H9 (cell line): ENCODE measurements at regions not wholly inside any gene's neighbourhood (a gene's known extent, or its start where the extent isn't known, plus 50 kb on each side); places are given as distances from the start of the nearest gene placed in this dataset.

ENCODE experiments used
- DNase-seq: peaks from one replicate; pipeline ENCODE4 v3.0.0-alpha.2; 2017
- H2AFZ ChIP-seq: one replicate; pipeline ENCODE4 v1.6.1; 2013; ENCODE audit warnings: mild to moderate bottlenecking, low read length, control low read depth, moderate library complexity
- H2AK5ac ChIP-seq: 2 replicates; pipeline ENCODE4 v1.6.1; 2013; ENCODE audit warnings: low read length, control low read depth, mixed read lengths; ENCODE audit not compliant: insufficient read length
- H2BK120ac ChIP-seq: one replicate; pipeline ENCODE4 v1.6.1; 2013; ENCODE audit warnings: low read depth, mild to moderate bottlenecking, low read length, control low read depth, inconsistent platforms; ENCODE audit not compliant: poor library complexity, severe bottlenecking
- H2BK12ac ChIP-seq: 2 replicates; pipeline ENCODE4 v1.6.1; 2013; ENCODE audit warnings: low read length, control low read depth, mixed read lengths, low read depth; ENCODE audit not compliant: insufficient read length
- H2BK15ac ChIP-seq: 2 replicates; pipeline ENCODE4 v1.6.1; 2013; ENCODE audit warnings: low read depth, low read length, control low read depth
- H2BK20ac ChIP-seq: one replicate; pipeline ENCODE4 v1.6.1; 2013; ENCODE audit warnings: low read depth, mild to moderate bottlenecking, low read length, control low read depth, inconsistent platforms; ENCODE audit not compliant: poor library complexity, severe bottlenecking
- H2BK5ac ChIP-seq: 2 replicates; pipeline ENCODE4 v1.6.1; 2013; ENCODE audit warnings: low read length, control low read depth, mixed read lengths; ENCODE audit not compliant: insufficient read length
- H3K14ac ChIP-seq: 2 replicates; pipeline ENCODE4 v1.6.1; 2013; ENCODE audit warnings: low read length, control low read depth; ENCODE audit not compliant: insufficient read depth
- H3K18ac ChIP-seq: 2 replicates; pipeline ENCODE4 v1.6.1; 2013; ENCODE audit warnings: low read depth, mild to moderate bottlenecking, mixed read lengths, low read length, control low read depth; ENCODE audit not compliant: insufficient read length
- H3K23ac ChIP-seq: 2 replicates; pipeline ENCODE4 v1.6.1; 2013; ENCODE audit warnings: low read length, control low read depth, mixed read lengths, low read depth; ENCODE audit not compliant: insufficient read length
- H3K23me2 ChIP-seq: 2 replicates; pipeline ENCODE4 v1.6.1; 2013; ENCODE audit warnings: low read depth, mild to moderate bottlenecking, mixed read lengths, low read length, control low read depth; ENCODE audit not compliant: insufficient read length, poor library complexity, severe bottlenecking
- H3K27ac ChIP-seq: 2 replicates; pipeline ENCODE4 v1.5.1; 2013; ENCODE audit warnings: low read length, control low read depth, mixed read lengths, low read depth; ENCODE audit not compliant: insufficient read length
- H3K27me3 ChIP-seq: 2 replicates; pipeline ENCODE4 v1.6.1; 2013; ENCODE audit warnings: low read length, control low read depth, inconsistent platforms; ENCODE audit not compliant: insufficient read depth
- H3K4ac ChIP-seq: 2 replicates; pipeline ENCODE4 v1.6.1; 2013; ENCODE audit warnings: low read depth, mild to moderate bottlenecking, control low read depth, inconsistent platforms, low read length, moderate library complexity
- H3K4me1 ChIP-seq: 2 replicates; pipeline ENCODE4 v1.6.1; 2013; ENCODE audit warnings: low read length, control low read depth, inconsistent platforms; ENCODE audit not compliant: insufficient read depth
- H3K4me2 ChIP-seq: 2 replicates; pipeline ENCODE4 v1.6.1; 2013; ENCODE audit warnings: low read length, control low read depth, mixed read lengths; ENCODE audit not compliant: insufficient read length, insufficient read depth
- H3K56ac ChIP-seq: 2 replicates; pipeline ENCODE4 v1.6.1; 2013; ENCODE audit warnings: low read depth, mild to moderate bottlenecking, mixed read lengths, low read length, control low read depth; ENCODE audit not compliant: insufficient read length
- H3K79me1 ChIP-seq: 2 replicates; pipeline ENCODE4 v1.6.1; 2013; ENCODE audit warnings: low read depth, mild to moderate bottlenecking, moderate library complexity, low read length, control low read depth, inconsistent platforms; ENCODE audit not compliant: insufficient read depth, poor library complexity, severe bottlenecking
- H3K79me2 ChIP-seq: 2 replicates; pipeline ENCODE4 v1.6.1; 2013; ENCODE audit warnings: low read length, control low read depth, inconsistent platforms; ENCODE audit not compliant: insufficient read depth
- H3K9ac ChIP-seq: 2 replicates; pipeline ENCODE4 v1.6.1; 2013; ENCODE audit warnings: low read length, control low read depth, mixed read lengths; ENCODE audit not compliant: insufficient read length; ENCODE audit errors: extremely low read depth
- H3K9me3 ChIP-seq: one replicate; pipeline ENCODE4 v1.6.1; 2013; ENCODE audit warnings: low read depth, low read length, inconsistent platforms; ENCODE audit not compliant: control insufficient read depth
- H3T11ph ChIP-seq: one replicate; pipeline ENCODE4 v1.6.1; 2013; ENCODE audit warnings: mild to moderate bottlenecking, low read length, control low read depth, inconsistent platforms
- H4K20me1 ChIP-seq: one replicate; pipeline ENCODE4 v1.6.1; 2013; ENCODE audit not compliant: control insufficient read depth, insufficient read length, insufficient read depth
- H4K5ac ChIP-seq: 2 replicates; pipeline ENCODE4 v1.6.1; 2013; ENCODE audit warnings: low read depth, mild to moderate bottlenecking, mixed read lengths, low read length, control low read depth; ENCODE audit not compliant: insufficient read length
- H4K8ac ChIP-seq: replicated peaks from 2 replicates; pipeline ENCODE4 v1.6.1; 2013; ENCODE audit warnings: low read length, control low read depth, mixed read lengths, low read depth; ENCODE audit not compliant: insufficient read length
- H4K91ac ChIP-seq: 2 replicates; pipeline ENCODE4 v1.6.1; 2013; ENCODE audit warnings: low read depth, mild to moderate bottlenecking, moderate library complexity, mixed read lengths, low read length, control low read depth; ENCODE audit not compliant: insufficient read length
- H3K27ac Mint-ChIP-seq, 3 experiments: 2 replicates in 2 of 3; 3 replicates in 1 of 3; pipeline ENCODE4 v1.8.0; 2020 to 2021; ENCODE audit warnings: mixed read lengths in 3 of 3, mild to moderate bottlenecking in 1 of 3, moderate library complexity in 1 of 3
- H3K27me3 Mint-ChIP-seq: 2 replicates; pipeline ENCODE4 v1.8.0; 2021; ENCODE audit warnings: low read depth, mild to moderate bottlenecking, moderate library complexity, mixed read lengths
- H3K36me3 Mint-ChIP-seq, 3 experiments: 2 replicates in 2 of 3; 3 replicates in 1 of 3; pipeline ENCODE4 v1.8.0; 2020 to 2021; ENCODE audit warnings: low read depth in 3 of 3, mixed read lengths in 3 of 3; ENCODE audit not compliant: insufficient read depth in 1 of 3
- H3K4me1 Mint-ChIP-seq, 2 experiments: 2 replicates each; pipeline ENCODE4 v1.8.0; 2020; ENCODE audit warnings: mixed read lengths in 2 of 2
- H3K4me3 Mint-ChIP-seq, 2 experiments: 2 replicates in 1 of 2; 3 replicates in 1 of 2; pipeline ENCODE4 v1.8.0; 2020 to 2021; ENCODE audit warnings: mild to moderate bottlenecking in 2 of 2, mixed read lengths in 2 of 2, moderate library complexity in 1 of 2
- H3K9me3 Mint-ChIP-seq, 2 experiments: 2 replicates in 1 of 2; 3 replicates in 1 of 2; pipeline ENCODE4 v1.8.0; 2020; ENCODE audit warnings: mild to moderate bottlenecking in 2 of 2, mixed read lengths in 2 of 2, moderate library complexity in 1 of 2
- CTCF ChIP-seq: fragments of 200-600 bp; sonication (generic); conservative IDR thresholded peaks from 3 replicates; pipeline ENCODE4 v1.8.0; 2021; ENCODE audit warnings: antibody characterized with exemption, mild to moderate bottlenecking
- WGBS: extraction: QIAGEN DNeasy Blood & Tissue Kit; methylation state at CpG from one replicate; pipeline ENCODE4 v1.1.7; 2013; ENCODE audit warnings: missing lambda C conversion rate, low lambda C conversion rate, mixed read lengths; ENCODE audit not compliant: insufficient read length; ENCODE audit errors: extremely low coverage; 5-methylcytosine and 5-hydroxymethylcytosine counted together

GRCh38 chr3:6585360-6585759 is 275.6 kb upstream of the GRM7 start:
- Histone ChIP-seq H3K23me2 (no peaks in the 10 kb centered on the region), H3T11ph (no peak overlapping the region), H4K20me1 (no peaks in the 10 kb centered on the region), H3K79me2 (no peaks in the 10 kb centered on the region), H4K91ac (no peak overlapping the region), H3K27ac (no peak overlapping the region), H2BK15ac (no peak overlapping the region), H2AK5ac (no peak overlapping the region), H3K9ac (no peak overlapping the region), H2BK12ac (no peak overlapping the region), H3K4me2 (no peak overlapping the region), H2BK5ac (no peak overlapping the region), H3K79me1 (no peaks in the 10 kb centered on the region), H3K14ac (no peak overlapping the region), H3K23ac (no peak overlapping the region), H4K8ac (no peak overlapping the region), H3K9me3 (no peaks in the 10 kb centered on the region), H2AFZ (no peak overlapping the region), H3K4ac (no peak overlapping the region), H2BK20ac (no peak overlapping the region), H3K27me3 (no peaks in the 10 kb centered on the region), H3K56ac (no peak overlapping the region), H4K5ac (no peak overlapping the region), H2BK120ac (no peak overlapping the region), H3K4me1 (no peaks in the 10 kb centered on the region), H3K18ac (no peak overlapping the region)
- no peak overlapping the region for H3K4me3 Mint-ChIP-seq
- H3K27me3 Mint-ChIP-seq = peaks cover 3% of the 10 kb centered on the region
- no peak for DNase-seq
- H3K27ac Mint-ChIP-seq = no peak overlapping the region
- WGBS = no CpG with 5 or more reads among the region's 11 CpGs
- peaks cover 8 to 15% of the 10 kb centered on the region in 2 experiments; a peak in 3 of 5 replicates for H3K9me3 Mint-ChIP-seq
- peaks cover 0 to 16% (median 8%) of the 10 kb centered on the region in 3 experiments; a peak in 4 of 7 replicates for H3K36me3 Mint-ChIP-seq
- no peaks in the 10 kb centered on the region for H3K4me1 Mint-ChIP-seq
- TF ChIP-seq CTCF = no peak
